K562 (cell line): ENCODE measurements at regions not wholly inside any gene's neighbourhood (a gene's known extent, or its start where the extent isn't known, plus 50 kb on each side); places are given as distances from the start of the nearest gene placed in this dataset.

Experiments used
- ATAC-seq: fragments of 200-7000 bp; cut with Tn5 transposase; 3 replicates; pipeline ENCODE4 v1.9.1; 2020; ENCODE audit warnings: moderate library complexity
- BruUV-seq: library from RNA; stranded (reverse); fragments of 400-500 nt; replicated peaks from 2 replicates; lab custom pipeline; 2021; lab: Mats Ljungman, UMichigan
- CTCF ChIA-PET: fragments of 300-600 bp; formaldehyde crosslinking; extraction: SDS; loops from one replicate; lab custom pipeline; 2021; ENCODE audit warnings: low intra/inter-chr PET ratio; lab: Yijun Ruan, JAX
- POLR2A ChIA-PET: fragments of 300-600, 350-650 bp; sonication (Branson Sonifier 250); formaldehyde crosslinking; extraction: SDS; loops from one replicate; lab custom pipeline; 2021; ENCODE audit warnings: antibody characterized with exemption, inconsistent platforms; lab: Yijun Ruan, JAX
- DNase-seq, 4 experiments: peaks; one replicate each; pipeline versions ENCODE4 v3.0.0 to v3.0.0-alpha.2; 2011 to 2018; ENCODE audit warnings: low spot score in 3 of 4, mixed read lengths in 3 of 4; ENCODE audit errors: extremely low read depth in 1 of 4
- FAIRE-seq: peaks from 2 replicates; lab custom pipeline; 2011; peaks lifted over from hg19 to GRCh38; lab: Jason Lieb, UNC
- H2AFZ ChIP-seq: 2 replicates; pipeline ENCODE4 v1.6.0; 2011; ENCODE audit warnings: low read depth, low read length, control low read depth, inconsistent platforms
- H3K27ac ChIP-seq: fragments of 200-600 bp; 3 replicates; pipeline ENCODE4 v1.8.0; 2011; ENCODE audit warnings: low read depth, mild to moderate bottlenecking, control low read depth, inconsistent platforms, low read length, moderate library complexity, mixed read lengths; ENCODE audit errors: extremely low read depth
- H3K27me3 ChIP-seq, 2 experiments: fragments of 300-600 bp in 1 of 2; 2 replicates in 1 of 2; 3 replicates in 1 of 2; pipeline versions ENCODE4 v1.6.0 to v1.8.0; 2011; ENCODE audit warnings: inconsistent platforms in 2 of 2, low read length in 2 of 2, mild to moderate bottlenecking in 1 of 2, mixed read lengths in 1 of 2, moderate library complexity in 1 of 2; ENCODE audit not compliant: control insufficient read depth in 2 of 2, insufficient read depth in 2 of 2
- H3K36me3 ChIP-seq: fragments of 300-600 bp; 3 replicates; pipeline ENCODE4 v1.8.0; 2011; ENCODE audit warnings: mild to moderate bottlenecking, low read length, inconsistent platforms; ENCODE audit not compliant: control insufficient read depth, insufficient read depth
- H3K4me1 ChIP-seq, 2 experiments: fragments of 200-600 bp in 1 of 2; replicated peaks in 1 of 2; 2 replicates in 1 of 2; 3 replicates in 1 of 2; pipeline versions ENCODE4 v1.5.1 to v1.8.0; 2011; ENCODE audit warnings: inconsistent platforms in 2 of 2, low read length in 2 of 2, mild to moderate bottlenecking in 1 of 2, mixed read lengths in 1 of 2, moderate library complexity in 1 of 2; ENCODE audit not compliant: control insufficient read depth in 2 of 2, insufficient read depth in 2 of 2
- H3K4me2 ChIP-seq: 2 replicates; pipeline ENCODE4 v1.6.1; 2011; ENCODE audit warnings: low read length, control low read depth, inconsistent platforms, mixed read lengths; ENCODE audit not compliant: insufficient read depth
- H3K4me3 ChIP-seq: fragments of 200-600 bp; sonication (generic), shearing (Covaris generic); 2 replicates; pipeline ENCODE4 v1.5.1; 2016; ENCODE audit warnings: control low read depth, inconsistent platforms
- H3K79me2 ChIP-seq: fragments of 200-600 bp; 3 replicates; pipeline ENCODE4 v1.8.0; 2011; ENCODE audit warnings: low read length, inconsistent platforms; ENCODE audit not compliant: control insufficient read depth, insufficient read depth
- H3K9ac ChIP-seq, 2 experiments: 2 replicates each; pipeline versions ENCODE4 v1.6.0 to v1.6.1; 2011; ENCODE audit warnings: low read depth in 2 of 2, low read length in 2 of 2, control low read depth in 1 of 2, inconsistent platforms in 1 of 2, mild to moderate bottlenecking in 1 of 2, mixed read lengths in 1 of 2; ENCODE audit not compliant: insufficient read depth in 1 of 2
- H3K9me1 ChIP-seq: one replicate; pipeline ENCODE4 v1.6.0; 2011; ENCODE audit warnings: inconsistent platforms, mild to moderate bottlenecking, low read length, moderate library complexity; ENCODE audit not compliant: control insufficient read depth, insufficient read depth
- H3K9me3 ChIP-seq: replicated peaks from 2 replicates; pipeline ENCODE4 v1.5.1; 2011; ENCODE audit warnings: low read depth, low read length, inconsistent platforms; ENCODE audit not compliant: control insufficient read depth, insufficient read depth
- H4K20me1 ChIP-seq: replicated peaks from 2 replicates; pipeline ENCODE4 v1.6.1; 2011; ENCODE audit warnings: low read length, inconsistent platforms, mixed read lengths; ENCODE audit not compliant: control insufficient read depth, insufficient read depth
- BDP1 ChIP-seq: IDR thresholded peaks from 3 replicates; pipeline ENCODE4 v1.6.1; 2011; ENCODE audit not compliant: insufficient read length, insufficient read depth
- HDAC8 ChIP-seq: fragments of 450-650 bp; IDR thresholded peaks from 2 replicates; pipeline ENCODE4 v1.6.1; 2016; ENCODE audit warnings: mild to moderate bottlenecking, missing genetic modification characterization, moderate library complexity, missing compliant biosample characterization
- HEY1 ChIP-seq: fragments of 250-450 bp; sonication (Bioruptor Pico); IDR thresholded peaks from 2 replicates; pipeline ENCODE4 v1.5.0; 2020; ENCODE audit warnings: mild to moderate bottlenecking, moderate library complexity, borderline replicate concordance
- KLF1 ChIP-seq: fragments of 450-650 bp; IDR thresholded peaks from 2 replicates; pipeline ENCODE4 v1.6.1; 2016; ENCODE audit warnings: missing genetic modification characterization, missing compliant biosample characterization
- MIER1 ChIP-seq: fragments of 450-650 bp; IDR thresholded peaks from 2 replicates; pipeline ENCODE4 v1.6.1; 2016; ENCODE audit warnings: antibody characterized with exemption, mild to moderate bottlenecking, low read depth
- POLR3A ChIP-seq: IDR thresholded peaks from 2 replicates; pipeline ENCODE4 v1.6.1; 2011; ENCODE audit warnings: borderline replicate concordance, mild to moderate bottlenecking, moderate library complexity; ENCODE audit not compliant: insufficient read length, insufficient read depth; ENCODE audit errors: extremely low read depth
- RBFOX2 ChIP-seq: fragments of 200-400 bp; formaldehyde crosslinking; IDR thresholded peaks from 2 replicates; pipeline ENCODE4 v1.6.1; 2017; ENCODE audit warnings: low read depth, mild to moderate bottlenecking, low read length, moderate library complexity
- RBM22 ChIP-seq: fragments of 200-400 bp; formaldehyde crosslinking; IDR thresholded peaks from 2 replicates; pipeline ENCODE4 v1.6.1; 2018; ENCODE audit warnings: low read length, low read depth; ENCODE audit not compliant: poor library complexity, severe bottlenecking
- RFX5 ChIP-seq: IDR thresholded peaks from 2 replicates; pipeline ENCODE4 v1.6.1; 2011; ENCODE audit warnings: low read depth, mild to moderate bottlenecking, improper control_type of control experiment, low read length
- ZBED1 ChIP-seq: IDR thresholded peaks from 2 replicates; pipeline ENCODE4 v1.6.1; 2014
- ZFPM2 ChIP-seq: fragments of 250-450 bp; sonication (Bioruptor Pico); IDR thresholded peaks from 2 replicates; pipeline ENCODE4 v1.5.1; 2022; ENCODE audit warnings: mild to moderate bottlenecking
- ZNF644 ChIP-seq: fragments of 200-800 bp; sonication (Bioruptor generic); IDR thresholded peaks from 2 replicates; pipeline ENCODE4 v1.6.1; 2016; ENCODE audit warnings: low read depth, missing genetic modification characterization, missing compliant biosample characterization
- WGBS: fragments of 100-300 bp; shearing (Covaris generic); methylation state at CpG from one replicate; pipeline ENCODE4 v1.1.6; 2016; ENCODE audit warnings: low coverage, mixed read lengths; ENCODE audit not compliant: insufficient coverage; ENCODE audit errors: missing lambda C conversion rate; 5-methylcytosine and 5-hydroxymethylcytosine counted together
- in situ Hi-C: fragments of 300-500 bp; cut with MboI; formaldehyde crosslinking; loops from 4 replicates; pipeline ENCODE4 v1.15.0; 2018; ENCODE audit warnings: inconsistent platforms, mixed read lengths
- intact Hi-C: fragments of 100-400 bp; cut with micrococcal nuclease; formaldehyde crosslinking; loops from 2 replicates; pipeline ENCODE4 v1.14.2; 2022
- TF ChIP-seq, protein P1 (sequence below): fragments of 250-450 bp; sonication (Bioruptor Pico); IDR thresholded peaks from 2 replicates; pipeline ENCODE4 v1.5.0; 2021; ENCODE audit warnings: mild to moderate bottlenecking, moderate library complexity
- TF ChIP-seq, protein P2 (sequence below): sonication (generic); formaldehyde crosslinking; IDR thresholded peaks from 2 replicates; pipeline ENCODE4 v1.8.1; 2023; ENCODE audit warnings: mild to moderate bottlenecking, missing genetic modification reagents

DNA sequence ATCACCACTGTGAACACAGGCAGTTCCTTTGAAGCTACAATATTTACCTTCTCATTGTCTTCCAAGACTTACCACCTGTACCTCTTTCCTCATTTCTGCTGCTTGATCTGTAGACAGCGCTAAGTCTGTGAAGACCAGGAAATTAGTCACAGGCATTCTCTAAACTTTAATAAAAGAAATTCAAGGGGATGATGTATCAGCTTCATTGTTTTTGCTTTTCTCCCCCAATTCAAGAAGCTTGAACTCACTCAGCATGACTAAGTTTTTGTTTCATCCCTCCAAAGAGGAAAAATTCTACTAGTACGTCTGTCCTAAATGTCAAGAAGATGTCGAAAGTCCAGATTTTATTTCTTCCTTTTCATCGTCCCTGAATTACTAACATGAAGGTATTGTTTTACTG is 75.3 kb upstream of the PPP1R9A start:
- H2AFZ ChIP-seq: no peak overlapping the region
- ChIA-PET CTCF (no interaction called here), POLR2A (no interaction called here)
- no peaks in the 10 kb centered on the region for H3K36me3 ChIP-seq
- no peaks in the 10 kb centered on the region for H3K9me1 ChIP-seq
- H3K9ac ChIP-seq: no peak overlapping the region
- H3K4me3 ChIP-seq: no peak overlapping the region
- no peak for DNase-seq
- TF ChIP-seq RBM22: no peak
- TF ChIP-seq BDP1: no peak
- TF ChIP-seq ZNF644 (tag): no peak
- no peak for TF ChIP-seq KLF1 (tag)
- no peak for TF ChIP-seq HEY1 (CRISPR knock-in tag)
- TF ChIP-seq HDAC8 (tag): no peak
- TF ChIP-seq MIER1: no peak
- no peaks in the 10 kb centered on the region for H4K20me1 ChIP-seq
- FAIRE-seq: no peak
- no peak overlapping the region for H3K4me2 ChIP-seq
- H3K27ac ChIP-seq: no peak overlapping the region
- intact Hi-C loops: no loop called here
- BruUV-seq: no TSS peak
- H3K9me3 ChIP-seq: no peaks in the 10 kb centered on the region
- H3K4me1 ChIP-seq: no peaks in the 10 kb centered on the region
- 1% methylated on average over 4 of the region's 4 CpGs for WGBS
- ATAC-seq: no peak
- H3K27me3 ChIP-seq: no peaks in the 10 kb centered on the region
- in situ Hi-C loops: no loop called here
- H3K79me2 ChIP-seq: no peaks in the 10 kb centered on the region

DNA sequence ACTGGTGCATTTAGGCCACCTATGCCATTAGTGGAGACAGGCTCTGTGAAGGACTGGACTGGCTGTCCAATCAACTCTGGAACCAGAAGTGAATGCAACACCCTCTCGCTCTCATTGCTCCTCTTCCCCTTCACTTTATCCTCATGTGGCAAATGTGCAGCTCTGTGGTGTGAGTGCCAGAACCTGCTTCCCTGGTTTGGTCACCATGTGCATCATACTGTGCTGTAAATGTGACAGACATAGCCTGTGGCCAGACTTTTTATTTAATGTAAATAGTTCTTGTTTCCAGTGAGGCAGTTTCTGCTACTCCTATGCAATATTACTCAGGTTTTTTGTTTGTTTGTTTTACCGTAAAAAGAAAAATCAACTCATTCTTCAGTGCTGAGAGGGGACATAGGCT is 73.0 kb upstream of the PPP1R9A start:
- no peak overlapping the region for H3K9ac ChIP-seq
- H3K36me3 ChIP-seq: no peaks in the 10 kb centered on the region
- ChIA-PET POLR2A (no interaction called here), CTCF (no interaction called here)
- WGBS: 0% methylated on average over 2 of the region's 2 CpGs
- no TSS peak for BruUV-seq
- in situ Hi-C loops (no loop called here), intact Hi-C loops (no loop called here)
- no peaks in the 10 kb centered on the region for H3K9me3 ChIP-seq
- H3K27ac ChIP-seq: no peak overlapping the region
- H4K20me1 ChIP-seq: no peaks in the 10 kb centered on the region
- no peak for ATAC-seq
- no peaks in the 10 kb centered on the region for H3K4me1 ChIP-seq
- H3K79me2 ChIP-seq: no peaks in the 10 kb centered on the region
- H3K9me1 ChIP-seq: no peaks in the 10 kb centered on the region
- H3K27me3 ChIP-seq: no peaks in the 10 kb centered on the region
- no peak overlapping the region for H3K4me2 ChIP-seq
- H2AFZ ChIP-seq: no peak overlapping the region
- H3K4me3 ChIP-seq: no peak overlapping the region
- no peak for DNase-seq
- no peak for FAIRE-seq
- TF ChIP-seq, protein P1, sequence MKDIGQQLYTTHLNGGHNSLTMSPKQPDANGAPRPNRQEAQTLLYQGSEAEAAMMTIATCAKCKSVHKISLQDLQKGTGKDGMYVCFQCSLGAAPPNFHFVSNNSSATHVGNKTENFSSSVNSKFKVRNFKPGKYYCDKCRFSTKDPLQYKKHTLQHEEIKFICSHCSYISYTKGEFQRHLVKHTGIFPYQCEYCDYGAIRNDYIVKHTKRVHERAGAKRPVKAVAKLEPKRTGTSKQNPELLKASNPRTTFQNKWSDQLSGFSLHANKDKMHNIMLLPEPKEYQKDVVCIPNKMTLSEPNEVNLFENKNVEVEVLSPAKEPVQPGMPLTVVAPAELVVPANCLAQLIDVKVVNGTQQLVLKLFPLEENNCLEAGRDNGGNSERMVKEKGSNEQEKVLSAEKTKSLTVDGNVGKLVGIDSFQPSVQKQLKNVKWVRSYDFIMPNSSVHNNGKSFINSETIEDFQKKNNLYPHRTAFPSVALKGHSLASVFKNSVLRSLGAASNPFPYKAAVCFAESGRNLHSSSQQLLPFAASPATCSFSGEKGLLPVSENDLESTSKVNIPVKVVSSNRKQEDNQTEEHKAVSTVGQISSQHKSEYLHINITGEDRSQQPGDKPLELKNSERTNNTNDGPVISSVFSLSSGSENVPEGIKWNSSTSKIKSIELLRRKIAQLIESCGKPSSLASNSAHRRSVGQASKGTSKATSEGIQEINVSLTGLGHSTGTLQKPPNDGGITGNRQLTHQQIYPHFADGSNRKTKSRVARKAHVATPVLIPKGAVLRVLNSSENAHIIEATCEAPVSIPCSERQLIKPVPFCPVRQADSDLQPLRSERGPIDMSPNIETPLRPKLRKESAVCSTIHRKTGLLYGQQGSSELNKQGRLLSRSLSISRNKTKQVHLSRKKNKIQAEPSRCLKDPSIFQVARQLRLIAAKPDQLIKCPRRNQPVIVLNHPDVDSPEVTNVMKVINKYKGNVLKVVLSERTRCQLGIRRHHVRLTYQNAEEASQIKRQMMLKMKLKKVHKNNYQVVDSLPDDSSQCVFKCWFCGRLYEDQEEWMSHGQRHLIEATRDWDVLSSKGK: no peak
- TF ChIP-seq RBFOX2: no peak
- TF ChIP-seq POLR3A: no peak
- no peak for TF ChIP-seq ZBED1
- no peak for TF ChIP-seq ZFPM2 (CRISPR knock-in tag)
- TF ChIP-seq RFX5: no peak
- TF ChIP-seq, protein P2, sequence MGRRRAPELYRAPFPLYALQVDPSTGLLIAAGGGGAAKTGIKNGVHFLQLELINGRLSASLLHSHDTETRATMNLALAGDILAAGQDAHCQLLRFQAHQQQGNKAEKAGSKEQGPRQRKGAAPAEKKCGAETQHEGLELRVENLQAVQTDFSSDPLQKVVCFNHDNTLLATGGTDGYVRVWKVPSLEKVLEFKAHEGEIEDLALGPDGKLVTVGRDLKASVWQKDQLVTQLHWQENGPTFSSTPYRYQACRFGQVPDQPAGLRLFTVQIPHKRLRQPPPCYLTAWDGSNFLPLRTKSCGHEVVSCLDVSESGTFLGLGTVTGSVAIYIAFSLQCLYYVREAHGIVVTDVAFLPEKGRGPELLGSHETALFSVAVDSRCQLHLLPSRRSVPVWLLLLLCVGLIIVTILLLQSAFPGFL (CRISPR knock-in tag): no peak
